ENCODE measurements at regions not wholly inside any gene's neighbourhood (a gene's known extent, or its start where the extent isn't known, plus 50 kb on each side); places are given as distances from the start of the nearest gene placed in this dataset.

DNA sequence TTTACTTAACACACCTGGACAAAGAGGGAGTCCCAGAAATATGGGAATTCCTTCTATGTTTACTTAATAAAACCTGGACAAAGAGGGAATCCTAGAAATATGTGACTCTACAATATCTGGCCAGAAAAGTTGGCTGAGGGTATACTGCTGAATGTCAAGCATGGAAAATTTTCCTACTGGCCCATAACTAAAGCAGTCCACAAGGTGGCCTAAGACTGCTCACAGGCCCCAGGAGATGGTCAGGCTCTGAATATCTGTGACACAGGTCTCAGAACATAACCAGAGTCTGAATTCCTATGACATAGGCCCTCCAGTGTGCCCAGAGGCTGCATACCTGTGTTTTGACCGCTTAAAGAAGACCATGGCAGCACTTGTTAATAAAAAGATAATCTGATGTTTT lies 578.2 kb upstream of the NRSN1 start:
- TF ChIP-seq, protein P1, sequence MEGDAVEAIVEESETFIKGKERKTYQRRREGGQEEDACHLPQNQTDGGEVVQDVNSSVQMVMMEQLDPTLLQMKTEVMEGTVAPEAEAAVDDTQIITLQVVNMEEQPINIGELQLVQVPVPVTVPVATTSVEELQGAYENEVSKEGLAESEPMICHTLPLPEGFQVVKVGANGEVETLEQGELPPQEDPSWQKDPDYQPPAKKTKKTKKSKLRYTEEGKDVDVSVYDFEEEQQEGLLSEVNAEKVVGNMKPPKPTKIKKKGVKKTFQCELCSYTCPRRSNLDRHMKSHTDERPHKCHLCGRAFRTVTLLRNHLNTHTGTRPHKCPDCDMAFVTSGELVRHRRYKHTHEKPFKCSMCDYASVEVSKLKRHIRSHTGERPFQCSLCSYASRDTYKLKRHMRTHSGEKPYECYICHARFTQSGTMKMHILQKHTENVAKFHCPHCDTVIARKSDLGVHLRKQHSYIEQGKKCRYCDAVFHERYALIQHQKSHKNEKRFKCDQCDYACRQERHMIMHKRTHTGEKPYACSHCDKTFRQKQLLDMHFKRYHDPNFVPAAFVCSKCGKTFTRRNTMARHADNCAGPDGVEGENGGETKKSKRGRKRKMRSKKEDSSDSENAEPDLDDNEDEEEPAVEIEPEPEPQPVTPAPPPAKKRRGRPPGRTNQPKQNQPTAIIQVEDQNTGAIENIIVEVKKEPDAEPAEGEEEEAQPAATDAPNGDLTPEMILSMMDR (IDR thresholded peaks at IDR 0.05) = no peak
- TF ChIP-seq EP300 (IDR thresholded peaks at IDR 0.05) = no peak

Data from esophagus muscularis mucosa (tissue), 3 donors.